ENCODE measurements at regions not wholly inside any gene's neighbourhood (a gene's known extent, or its start where the extent isn't known, plus 50 kb on each side); places are given as distances from the start of the nearest gene placed in this dataset.
A peak's percentile ranks its signal among the peaks of the same experiment; 100 is the strongest.

GRCh38 chr2:47629501-47630460, 59.0 kb upstream of the KCNK12 start:
- H4K8ac ChIP-seq (ENCODE audit: extremely low read depth, insufficient read depth, low read length) = no peak overlapping the region
- no peaks in the 10 kb centered on the region for H3K36me3 ChIP-seq (ENCODE audit: control insufficient read depth in 2 of 4, insufficient read depth in 4 of 4, low read length in 3 of 4)
- no peaks in the 10 kb centered on the region for H3K23me2 ChIP-seq (ENCODE audit: low read depth, low read length)
- H4K91ac ChIP-seq (replicated peaks; ENCODE audit: insufficient read length, low read length) = no peak overlapping the region
- no peak overlapping the region; a peak in 1 of 7 replicates for H3K9ac ChIP-seq (replicated peaks in 1 of 4; ENCODE audit: extremely low read depth in 1 of 4, low read depth in 3 of 4, low read length in 3 of 4)
- FAIRE-seq = no peak
- H4K20me1 ChIP-seq (replicated peaks in 1 of 2; ENCODE audit: control insufficient read depth in 1 of 2, insufficient read depth in 2 of 2, low read length in 2 of 2) = no peaks in the 10 kb centered on the region
- no peak overlapping the region; a peak in 1 of 4 replicates for H3K4me2 ChIP-seq (ENCODE audit: insufficient read depth in 1 of 2, low read depth in 2 of 2, low read length in 2 of 2)
- WGBS, 2 experiments (ENCODE audit: extremely low coverage in 1 of 2, insufficient coverage in 1 of 2, insufficient read length in 1 of 2, insufficient replicate concordance in 2 of 2, low coverage in 1 of 2, low lambda C conversion rate in 2 of 2, missing lambda C conversion rate in 1 of 2) = 79% methylated on average over 7 of the region's 7 CpGs; no CpG with 5 or more reads in 1 of the 2 experiments
- no peak overlapping the region for H2BK120ac ChIP-seq (replicated peaks; ENCODE audit: low read depth, low read length)
- H3K18ac ChIP-seq (ENCODE audit: extremely low read depth, low read length) = peak overlapping the region; percentile 15
- H3K23ac ChIP-seq (ENCODE audit: insufficient read length) = no peak overlapping the region
- no peaks in the 10 kb centered on the region for H3K79me1 ChIP-seq (ENCODE audit: low read depth, low read length)
- H2BK15ac ChIP-seq (ENCODE audit: low read length) = peak overlapping the region; percentile 75; the same call in 1 of the 2 replicates
- no peak overlapping the region for H4K5ac ChIP-seq (ENCODE audit: insufficient read length, low read depth, low read length)
- H3K27ac ChIP-seq (ENCODE audit: low read depth, low read length) = no peak overlapping the region
- H2AK5ac ChIP-seq (ENCODE audit: low read depth, low read length) = no peak overlapping the region
- H2BK20ac ChIP-seq (ENCODE audit: low read length) = peak overlapping the region; percentile 40; the same call in 1 of the 2 replicates
- H3K27me3 ChIP-seq (replicated peaks in 1 of 4; ENCODE audit: control insufficient read depth in 3 of 4, extremely low read depth in 1 of 4, insufficient read depth in 3 of 4, low read length in 3 of 4) = no peaks in the 10 kb centered on the region; a peak in 1 of 7 replicates
- no peak for DNase-seq (ENCODE audit: low read depth in 1 of 2, low spot score in 2 of 2)
- no peaks in the 10 kb centered on the region for H3K9me3 ChIP-seq (ENCODE audit: insufficient read depth in 2 of 2, low read depth in 1 of 2, low read length in 1 of 2)
- H3K56ac ChIP-seq (replicated peaks; ENCODE audit: insufficient read length, low read depth, low read length) = no peak overlapping the region
- no peak for TF ChIP-seq CTCF (IDR thresholded peaks at IDR 0.05; ENCODE audit: control extremely low read depth in 1 of 3, insufficient read depth in 1 of 3, low read depth in 1 of 3, low read length in 3 of 3)
- no peak for TF ChIP-seq HDAC6 (IDR thresholded peaks at IDR 0.05; ENCODE audit: low read depth, low read length)
- no peak for TF ChIP-seq HDAC2 (IDR thresholded peaks at IDR 0.05; ENCODE audit: borderline replicate concordance in 1 of 2, low read depth in 2 of 2, low read length in 2 of 2)
- no peak for TF ChIP-seq ZNF274 (IDR thresholded peaks at IDR 0.05; ENCODE audit: borderline replicate concordance, extremely low read depth, low read length)
- no peak for TF ChIP-seq EP300 (IDR thresholded peaks at IDR 0.05; ENCODE audit: borderline replicate concordance in 1 of 2, low read depth in 2 of 2, low read length in 2 of 2)
- POLR2A ChIA-PET (ENCODE audit: partially characterized antibody) = no interaction called here
- peaks cover 0 to 2% (median 0%) of the 10 kb centered on the region in 4 experiments; a peak in 2 of 7 replicates for H3K4me1 ChIP-seq (replicated peaks in 1 of 4; ENCODE audit: control insufficient read depth in 3 of 4, insufficient read depth in 4 of 4, low read length in 3 of 4)
- CTCF ChIA-PET (ENCODE audit: partially characterized antibody) = interaction anchor here (1.4 kb wide), 1 partner anchor 25 kb away, joined by 7 read pairs; no protein-coding TSS in a partner anchor
- H3K4me3 ChIP-seq (ENCODE audit: extremely low read depth in 1 of 4, insufficient read depth in 2 of 4, low read depth in 3 of 4, low read length in 4 of 4) = no peak overlapping the region
- no peak overlapping the region for H3K14ac ChIP-seq (ENCODE audit: insufficient read length)
- no peak overlapping the region for H2BK5ac ChIP-seq (ENCODE audit: low read depth, low read length)
- H2AFZ ChIP-seq (ENCODE audit: low read length) = no peak overlapping the region
- H2BK12ac ChIP-seq (ENCODE audit: low read depth, low read length) = no peak overlapping the region; the same call in 1 of the 2 replicates
- no peak overlapping the region for H3K4ac ChIP-seq (replicated peaks; ENCODE audit: insufficient read length, low read depth, low read length)
- no peaks in the 10 kb centered on the region for H3K79me2 ChIP-seq (ENCODE audit: control insufficient read depth in 1 of 2, insufficient read depth in 2 of 2, low read length in 2 of 2)

Data from H1 (cell line).